WI38 (cell line): ENCODE measurements at regions not wholly inside any gene's neighbourhood (a gene's known extent, or its start where the extent isn't known, plus 50 kb on each side); places are given as distances from the start of the nearest gene placed in this dataset.

Source experiments
- H3K4me3 ChIP-seq: 2 replicates; pipeline ENCODE4 v1.5.1; 2011; ENCODE audit warnings: low read depth, mild to moderate bottlenecking, control low read depth, low read length
- CTCF ChIP-seq: IDR thresholded peaks from 2 replicates; pipeline ENCODE4 v1.5.1; 2012; ENCODE audit warnings: low read depth, mild to moderate bottlenecking, control low read depth, low read length

GRCh38 chr7:106358103-106358663, 73.4 kb upstream of the NAMPT start:
- H3K4me3 ChIP-seq, result no peak overlapping the region
- no peak for TF ChIP-seq CTCF

GRCh38 chr7:106357675-106358074, 72.9 kb upstream of the NAMPT start:
- no peak overlapping the region for H3K4me3 ChIP-seq
- TF ChIP-seq CTCF, result no peak

GRCh38 chr7:106354822-106355221, 70.0 kb upstream of the NAMPT start:
- H3K4me3 ChIP-seq, result no peak overlapping the region
- TF ChIP-seq CTCF, result no peak

- TF ChIP-seq CTCF, result no peak
- H3K4me3 ChIP-seq, result no peak overlapping the region
Measured at GRCh38 chr7:106353944-106354343, 69.2 kb upstream of the NAMPT start.

- TF ChIP-seq CTCF, result no peak
- no peak overlapping the region for H3K4me3 ChIP-seq
Measured at GRCh38 chr7:106348231-106348630, 63.4 kb upstream of the NAMPT start.

GRCh38 chr7:106347229-106347833, 62.5 kb upstream of the NAMPT start:
- no peak overlapping the region for H3K4me3 ChIP-seq
- TF ChIP-seq CTCF, result no peak

GRCh38 chr7:106346678-106347217, 62.0 kb upstream of the NAMPT start:
- H3K4me3 ChIP-seq, result no peak overlapping the region
- TF ChIP-seq CTCF, result no peak
